CD1c-positive myeloid dendritic cell (primary cell): ENCODE measurements at regions not wholly inside any gene's neighbourhood (a gene's known extent, or its start where the extent isn't known, plus 50 kb on each side); places are given as distances from the start of the nearest gene placed in this dataset.
"Not testable (repeated sequence)": the region's sequence is repeated elsewhere in the genome, so short reads cannot be mapped to it uniquely, and the experiment has no call there.

Source experiments
- DNase-seq: peaks from one replicate; pipeline ENCODE4 v3.0.0-alpha.2; 2016; ENCODE audit errors: extremely low spot score

- DNase-seq = no peak
These were observed 850.4 kb upstream of the FRG1 start for GRCh38 chr4:189090174-189090814.

DNA sequence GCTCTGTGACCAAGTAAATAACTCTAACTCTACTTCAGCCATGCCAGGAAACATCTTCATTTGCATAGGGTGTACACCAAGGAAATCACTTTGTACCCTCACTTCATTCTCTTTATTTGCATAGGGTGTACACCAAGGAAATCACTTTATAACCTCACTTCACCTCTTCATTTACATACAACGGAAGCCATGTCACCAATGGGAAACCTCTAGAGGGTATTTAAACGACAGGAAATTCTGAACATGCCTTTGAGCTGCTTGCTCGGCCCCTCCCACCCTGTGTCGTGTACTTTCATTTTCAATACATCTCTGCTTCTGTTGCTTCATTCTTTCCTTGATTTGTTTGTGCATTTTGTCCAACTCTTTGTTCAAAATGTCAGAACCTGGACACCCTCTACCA is 848.1 kb upstream of the FRG1 start:
- DNase-seq = no peak

GRCh38 chr4:189096108-189096507 is 844.6 kb upstream of the FRG1 start:
- DNase-seq = no peak

DNA sequence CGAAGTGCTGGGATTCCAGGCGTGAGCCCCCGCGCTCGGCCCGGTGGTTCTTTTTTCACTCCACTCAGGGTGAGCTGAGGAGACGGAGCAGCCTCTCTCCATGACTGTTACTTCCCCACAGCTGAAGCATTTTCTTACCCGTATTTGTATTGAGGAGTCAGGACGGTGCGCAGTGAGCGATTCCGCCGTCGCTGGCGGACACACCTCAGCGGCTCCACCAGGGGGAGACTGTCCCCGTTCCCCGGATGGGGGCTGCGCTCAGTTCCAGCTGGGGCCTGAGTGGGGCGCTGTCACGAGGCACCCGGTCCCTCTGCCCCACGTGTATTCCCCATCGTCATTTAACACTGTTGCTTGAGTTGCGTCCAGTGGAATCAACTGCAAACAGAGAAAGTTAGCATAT is 844.0 kb upstream of the FRG1 start:
- DNase-seq = no peak

- DNase-seq = no peak
These were observed 841.6 kb upstream of the FRG1 start for GRCh38 chr4:189098932-189099696.

DNA sequence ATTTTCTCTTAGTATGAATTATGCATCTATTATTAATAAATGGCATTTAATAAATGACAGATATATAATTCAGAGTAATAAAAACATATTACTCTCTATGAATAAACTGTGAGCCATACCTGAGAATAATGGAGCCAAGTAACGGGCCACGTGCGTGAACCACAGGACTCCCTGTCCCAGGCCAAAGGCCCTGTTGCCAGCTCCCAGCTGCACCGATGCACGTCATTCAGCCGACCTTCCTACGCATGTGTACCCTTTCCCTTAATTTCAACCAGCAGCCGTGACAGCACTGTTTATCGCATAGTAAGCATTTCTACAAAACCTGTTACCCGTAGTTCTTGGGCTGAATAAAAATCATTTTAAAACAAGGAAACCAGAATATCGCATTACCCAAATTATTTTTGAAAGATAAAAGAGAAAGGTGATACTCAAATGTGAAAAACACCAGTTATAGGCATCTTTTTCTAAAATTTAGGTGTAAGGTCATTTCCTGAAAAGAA is 827.2 kb upstream of the FRG1 start:
- DNase-seq = no peak

GRCh38 chr4:189117426-189117825 is 823.2 kb upstream of the FRG1 start:
- no peak for DNase-seq

- no peak for DNase-seq
These were observed 819.3 kb upstream of the FRG1 start for GRCh38 chr4:189121336-189121735.

- DNase-seq = no peak
These were observed 816.4 kb upstream of the FRG1 start for GRCh38 chr4:189124149-189124758.

GRCh38 chr4:189124791-189125190 is 815.9 kb upstream of the FRG1 start:
- no peak for DNase-seq

GRCh38 chr4:189126040-189126439 is 814.6 kb upstream of the FRG1 start:
- no peak for DNase-seq

- DNase-seq = no peak
These were observed 812.3 kb upstream of the FRG1 start for GRCh38 chr4:189128341-189128740.

DNA sequence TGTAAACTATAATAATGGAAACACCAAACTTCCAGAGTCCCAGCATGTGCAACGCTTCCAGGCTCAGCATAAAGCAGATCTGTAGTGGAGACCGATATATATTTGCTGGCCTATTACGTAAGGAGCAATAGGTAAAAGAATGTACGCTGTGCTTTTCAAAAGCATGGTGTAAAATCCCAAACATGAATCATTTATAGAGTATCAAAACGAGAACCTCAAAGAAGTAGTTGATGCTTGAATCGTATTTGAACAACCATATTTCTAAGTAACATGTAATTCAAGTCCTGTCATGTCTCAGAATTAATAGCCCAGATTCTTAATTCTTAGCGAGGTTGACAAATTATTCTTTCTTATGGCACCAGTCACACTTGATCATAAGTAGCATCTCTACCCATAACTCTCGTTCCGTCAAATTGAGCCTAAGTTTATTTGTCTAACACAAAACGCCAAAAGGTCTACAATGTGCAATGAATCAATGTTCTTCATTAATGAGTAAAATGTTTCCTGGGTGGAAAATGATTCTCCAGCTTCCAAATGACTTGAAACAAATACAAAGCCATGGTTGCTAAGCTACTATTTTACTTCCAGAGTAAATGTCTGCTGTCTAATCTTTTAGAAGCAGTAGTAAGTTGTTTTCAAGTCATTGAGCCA is 811.5 kb upstream of the FRG1 start:
- no peak for DNase-seq

DNA sequence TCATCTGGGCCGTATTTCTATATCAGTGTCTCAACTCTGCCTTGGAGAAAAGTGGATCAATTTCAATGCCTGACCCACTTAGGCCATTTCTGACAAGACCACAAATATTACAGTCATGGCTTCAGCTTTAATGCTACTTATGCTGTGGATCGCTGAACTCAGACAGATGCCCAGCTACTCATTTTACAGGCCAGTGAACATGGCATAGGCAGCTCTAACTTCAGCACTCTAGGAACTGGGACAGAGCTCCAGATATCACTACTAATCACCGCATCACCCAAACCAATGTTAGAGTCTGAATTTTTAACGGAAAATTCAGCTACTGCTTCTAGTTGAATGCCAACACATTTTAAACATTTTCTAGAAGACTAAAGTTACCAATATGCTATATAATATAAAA is 809.6 kb upstream of the FRG1 start:
- no peak for DNase-seq

GRCh38 chr4:189136462-189136861 is 804.2 kb upstream of the FRG1 start:
- DNase-seq = no peak

GRCh38 chr4:189143263-189143952 is 797.3 kb upstream of the FRG1 start:
- DNase-seq = no peak

DNA sequence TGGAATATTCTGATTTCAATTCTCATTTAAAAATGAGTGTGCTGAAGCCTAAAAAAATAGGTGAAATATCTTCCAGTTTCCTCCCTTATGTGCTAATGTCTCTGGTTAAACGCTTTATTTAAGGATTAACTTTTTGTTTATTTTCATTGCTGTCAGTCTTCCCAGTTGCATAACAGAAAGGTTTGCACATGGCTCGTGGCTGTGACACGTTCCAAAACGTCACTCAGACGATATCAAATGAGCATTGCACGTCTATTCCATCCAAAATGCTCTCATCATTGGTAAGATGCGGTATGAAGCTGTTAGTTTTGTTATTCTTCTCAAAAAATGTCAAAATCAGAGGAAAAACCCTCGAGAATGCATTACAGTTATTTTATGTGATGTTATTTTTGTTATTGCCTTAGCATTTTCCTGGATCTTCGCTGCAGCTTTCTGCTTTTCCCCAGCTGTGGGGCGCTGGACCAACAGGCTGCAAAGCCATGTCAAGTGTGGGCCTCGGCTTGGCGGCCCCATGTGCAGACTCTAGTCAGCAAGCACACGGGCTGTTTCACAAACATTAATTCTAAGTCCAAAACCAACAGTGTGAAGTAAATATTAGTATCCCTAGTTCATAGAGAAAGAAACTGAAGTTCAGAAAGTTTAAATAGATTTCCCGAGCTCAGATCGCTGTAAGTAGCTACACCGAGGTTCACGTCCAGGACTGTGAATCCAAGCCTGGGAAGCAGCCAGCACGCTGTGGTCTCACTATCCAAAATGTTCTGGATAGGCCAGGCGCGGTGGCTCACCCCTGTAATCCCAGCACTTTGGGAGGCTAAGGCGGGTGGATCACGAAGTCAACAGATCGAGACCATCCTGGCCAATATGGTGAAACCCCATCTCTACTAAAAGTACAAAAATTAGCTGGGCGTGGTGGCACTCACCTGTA is 793.4 kb upstream of the FRG1 start:
- no peak for DNase-seq

DNA sequence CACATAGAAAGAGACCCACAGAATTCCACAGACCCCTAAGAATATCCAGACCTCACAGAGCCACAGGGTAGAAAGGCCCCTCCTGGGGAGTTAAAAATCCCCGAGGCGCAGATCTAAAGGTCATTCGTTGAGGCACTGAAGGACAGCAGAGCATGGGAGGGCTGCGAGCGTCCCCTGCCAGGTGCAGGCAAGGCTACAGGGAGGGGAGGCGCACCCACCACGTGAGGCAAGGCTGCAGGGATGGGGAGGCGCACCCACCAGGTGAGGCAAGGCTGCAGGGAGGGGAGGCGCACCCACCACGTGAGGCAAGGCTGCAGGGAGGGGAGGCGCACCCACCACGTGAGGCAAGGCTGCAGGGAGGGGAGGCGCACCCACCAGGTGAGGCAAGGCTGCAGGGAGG is 785.6 kb upstream of the FRG1 start:
- DNase-seq = not testable (repeated sequence)

DNA sequence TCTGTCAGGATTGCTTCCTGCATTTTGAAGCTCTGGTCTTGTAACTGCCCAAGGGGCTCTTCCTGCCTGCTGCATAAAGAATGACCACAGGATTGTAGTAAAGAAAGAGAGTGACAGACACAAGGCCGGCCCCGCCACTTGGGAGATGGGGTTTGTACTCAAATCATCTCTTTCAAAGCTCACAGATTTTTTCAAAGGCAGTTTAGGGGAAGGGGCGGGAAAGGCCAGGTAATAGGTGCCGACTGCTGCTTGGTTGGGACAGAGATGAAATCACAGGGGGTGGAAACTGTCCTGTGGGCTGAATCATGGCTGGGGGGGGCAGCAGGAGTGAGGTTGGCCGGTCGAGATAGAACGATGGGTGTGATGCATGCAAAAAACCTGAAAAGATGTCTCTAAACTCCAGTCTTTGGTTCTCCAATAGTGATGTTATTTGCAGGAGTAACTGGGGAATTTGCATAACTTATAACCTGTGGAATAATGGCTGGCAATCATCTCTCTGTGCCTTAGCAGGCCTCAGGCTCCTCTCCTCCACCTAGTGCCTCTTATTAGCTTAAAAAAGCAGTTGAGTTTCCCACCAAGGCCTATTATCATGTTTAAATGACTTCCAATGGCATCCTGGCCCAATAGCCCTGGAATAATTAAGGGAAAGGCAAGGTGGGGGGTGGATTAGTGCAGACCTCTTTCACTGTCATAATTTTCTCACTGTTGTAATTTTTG is 778.4 kb upstream of the FRG1 start:
- DNase-seq = no peak

DNA sequence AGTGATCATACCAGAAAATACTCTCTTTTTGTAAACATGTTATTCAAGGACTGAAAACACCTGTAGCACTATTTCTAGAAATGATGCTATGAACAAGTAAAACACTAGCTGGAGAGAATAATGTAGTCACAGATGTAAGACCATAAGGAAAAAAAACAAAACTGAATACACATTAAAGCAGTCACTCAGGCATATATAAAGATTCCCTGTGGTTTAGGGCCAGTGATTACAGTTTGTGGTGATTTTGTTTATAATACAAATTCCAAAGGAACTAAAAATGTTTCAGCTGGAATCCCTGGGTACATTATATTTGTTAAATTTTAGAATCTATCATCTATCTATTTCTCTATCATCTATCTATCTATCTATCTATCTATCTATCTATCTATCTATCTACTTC is 777.8 kb upstream of the FRG1 start:
- no peak for DNase-seq
